HepG2 (cell line): ENCODE measurements at regions not wholly inside any gene's neighbourhood (a gene's known extent, or its start where the extent isn't known, plus 50 kb on each side); places are given as distances from the start of the nearest gene placed in this dataset.

Experiments
- GABPA ChIP-seq, 2 experiments: IDR thresholded peaks; 2 replicates each; pipeline ENCODE4 v1.6.1; 2011 to 2016; ENCODE audit warnings: low read depth in 2 of 2, low read length in 1 of 2, missing biosample characterization in 1 of 2, missing genetic modification characterization in 1 of 2
- HMG20B ChIP-seq: conservative IDR thresholded peaks from 2 replicates; pipeline ENCODE4 v1.6.1; 2016; ENCODE audit warnings: missing genetic modification reagents, missing compliant biosample characterization
- IKZF1 ChIP-seq: fragments of 450-650 bp; IDR thresholded peaks from 2 replicates; pipeline ENCODE4 v1.7.1; 2016
- SKIL ChIP-seq: sonication (generic); formaldehyde crosslinking; IDR thresholded peaks from 2 replicates; pipeline ENCODE4 v1.8.0; 2022; ENCODE audit warnings: missing genetic modification reagents, mild to moderate bottlenecking, moderate library complexity, borderline replicate concordance
- ZNF570 ChIP-seq: sonication (generic); formaldehyde crosslinking; IDR thresholded peaks from 2 replicates; pipeline ENCODE4 v1.4.0; 2020; ENCODE audit warnings: mild to moderate bottlenecking, missing genetic modification reagents, borderline replicate concordance
- ZNF7 ChIP-seq: IDR thresholded peaks from 2 replicates; pipeline ENCODE4 v1.6.1; 2016; ENCODE audit warnings: missing biosample characterization, missing genetic modification reagents
- TF ChIP-seq, protein P1 (sequence below): IDR thresholded peaks from 2 replicates; pipeline ENCODE4 v1.4.0; 2020; ENCODE audit warnings: mild to moderate bottlenecking, missing genetic modification reagents
- TF ChIP-seq, protein P2 (sequence below): sonication (generic); formaldehyde crosslinking; IDR thresholded peaks from 2 replicates; pipeline ENCODE4 v1.5.0; 2020; ENCODE audit warnings: missing genetic modification reagents

- TF ChIP-seq SKIL (CRISPR knock-in tag): no peak
- no peak for TF ChIP-seq ZNF570 (CRISPR knock-in tag)
- TF ChIP-seq IKZF1: no peak
- TF ChIP-seq, protein P1, sequence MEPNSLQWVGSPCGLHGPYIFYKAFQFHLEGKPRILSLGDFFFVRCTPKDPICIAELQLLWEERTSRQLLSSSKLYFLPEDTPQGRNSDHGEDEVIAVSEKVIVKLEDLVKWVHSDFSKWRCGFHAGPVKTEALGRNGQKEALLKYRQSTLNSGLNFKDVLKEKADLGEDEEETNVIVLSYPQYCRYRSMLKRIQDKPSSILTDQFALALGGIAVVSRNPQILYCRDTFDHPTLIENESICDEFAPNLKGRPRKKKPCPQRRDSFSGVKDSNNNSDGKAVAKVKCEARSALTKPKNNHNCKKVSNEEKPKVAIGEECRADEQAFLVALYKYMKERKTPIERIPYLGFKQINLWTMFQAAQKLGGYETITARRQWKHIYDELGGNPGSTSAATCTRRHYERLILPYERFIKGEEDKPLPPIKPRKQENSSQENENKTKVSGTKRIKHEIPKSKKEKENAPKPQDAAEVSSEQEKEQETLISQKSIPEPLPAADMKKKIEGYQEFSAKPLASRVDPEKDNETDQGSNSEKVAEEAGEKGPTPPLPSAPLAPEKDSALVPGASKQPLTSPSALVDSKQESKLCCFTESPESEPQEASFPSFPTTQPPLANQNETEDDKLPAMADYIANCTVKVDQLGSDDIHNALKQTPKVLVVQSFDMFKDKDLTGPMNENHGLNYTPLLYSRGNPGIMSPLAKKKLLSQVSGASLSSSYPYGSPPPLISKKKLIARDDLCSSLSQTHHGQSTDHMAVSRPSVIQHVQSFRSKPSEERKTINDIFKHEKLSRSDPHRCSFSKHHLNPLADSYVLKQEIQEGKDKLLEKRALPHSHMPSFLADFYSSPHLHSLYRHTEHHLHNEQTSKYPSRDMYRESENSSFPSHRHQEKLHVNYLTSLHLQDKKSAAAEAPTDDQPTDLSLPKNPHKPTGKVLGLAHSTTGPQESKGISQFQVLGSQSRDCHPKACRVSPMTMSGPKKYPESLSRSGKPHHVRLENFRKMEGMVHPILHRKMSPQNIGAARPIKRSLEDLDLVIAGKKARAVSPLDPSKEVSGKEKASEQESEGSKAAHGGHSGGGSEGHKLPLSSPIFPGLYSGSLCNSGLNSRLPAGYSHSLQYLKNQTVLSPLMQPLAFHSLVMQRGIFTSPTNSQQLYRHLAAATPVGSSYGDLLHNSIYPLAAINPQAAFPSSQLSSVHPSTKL (CRISPR knock-in tag): no peak
- TF ChIP-seq, protein P2, sequence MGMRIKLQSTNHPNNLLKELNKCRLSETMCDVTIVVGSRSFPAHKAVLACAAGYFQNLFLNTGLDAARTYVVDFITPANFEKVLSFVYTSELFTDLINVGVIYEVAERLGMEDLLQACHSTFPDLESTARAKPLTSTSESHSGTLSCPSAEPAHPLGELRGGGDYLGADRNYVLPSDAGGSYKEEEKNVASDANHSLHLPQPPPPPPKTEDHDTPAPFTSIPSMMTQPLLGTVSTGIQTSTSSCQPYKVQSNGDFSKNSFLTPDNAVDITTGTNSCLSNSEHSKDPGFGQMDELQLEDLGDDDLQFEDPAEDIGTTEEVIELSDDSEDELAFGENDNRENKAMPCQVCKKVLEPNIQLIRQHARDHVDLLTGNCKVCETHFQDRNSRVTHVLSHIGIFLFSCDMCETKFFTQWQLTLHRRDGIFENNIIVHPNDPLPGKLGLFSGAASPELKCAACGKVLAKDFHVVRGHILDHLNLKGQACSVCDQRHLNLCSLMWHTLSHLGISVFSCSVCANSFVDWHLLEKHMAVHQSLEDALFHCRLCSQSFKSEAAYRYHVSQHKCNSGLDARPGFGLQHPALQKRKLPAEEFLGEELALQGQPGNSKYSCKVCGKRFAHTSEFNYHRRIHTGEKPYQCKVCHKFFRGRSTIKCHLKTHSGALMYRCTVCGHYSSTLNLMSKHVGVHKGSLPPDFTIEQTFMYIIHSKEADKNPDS: no peak
- TF ChIP-seq HMG20B (CRISPR knock-in tag): no peak
- TF ChIP-seq ZNF7: no peak
- TF ChIP-seq GABPA (IDR thresholded peaks at IDR 0.05; ENCODE audit: low read depth, low read length): no peak
- no peak for TF ChIP-seq GABPA (CRISPR knock-in tag; IDR thresholded peaks at IDR 0.05; ENCODE audit: low read depth)
These were observed 302.3 kb upstream of the ID2 start (continued) for GRCh38 chr2:8379549-8379948.
